Superior temporal gyrus (tissue), 1 donor: ENCODE measurements at regions not wholly inside any gene's neighbourhood (a gene's known extent, or its start where the extent isn't known, plus 50 kb on each side); places are given as distances from the start of the nearest gene placed in this dataset.

Experiments
- DNase-seq: peaks from one replicate; pipeline ENCODE4 v3.0.0-alpha.2; 2016; ENCODE audit errors: extremely low spot score

- no peak for DNase-seq
Observed at GRCh38 chr1:29825274-29825940, 589.1 kb downstream of the PTPRU start.

GRCh38 chr1:29824511-29825273 lies 588.4 kb downstream of the PTPRU start:
- no peak for DNase-seq

- DNase-seq, result no peak
Observed at GRCh38 chr1:29824025-29824424, 587.7 kb downstream of the PTPRU start.

- DNase-seq, result no peak
Observed at GRCh38 chr1:29823561-29823960, 587.2 kb downstream of the PTPRU start.

- no peak for DNase-seq
Observed at GRCh38 chr1:29821605-29822004, 585.3 kb downstream of the PTPRU start.

GRCh38 chr1:29820401-29820800 lies 584.1 kb downstream of the PTPRU start:
- no peak for DNase-seq

- no peak for DNase-seq
Observed at GRCh38 chr1:29812408-29813135, 576.2 kb downstream of the PTPRU start.

GRCh38 chr1:29811727-29812407 lies 575.5 kb downstream of the PTPRU start:
- no peak for DNase-seq

- no peak for DNase-seq
Observed at GRCh38 chr1:29811247-29811646, 574.9 kb downstream of the PTPRU start.

GRCh38 chr1:29810121-29811120 lies 574.1 kb downstream of the PTPRU start:
- no peak for DNase-seq

GRCh38 chr1:29809446-29810120 lies 573.3 kb downstream of the PTPRU start:
- no peak for DNase-seq

GRCh38 chr1:29808141-29808995 lies 572.0 kb downstream of the PTPRU start:
- DNase-seq, result no peak

- no peak for DNase-seq
Observed at GRCh38 chr1:29807689-29808088, 571.4 kb downstream of the PTPRU start.

GRCh38 chr1:29806646-29807319 lies 570.5 kb downstream of the PTPRU start:
- no peak for DNase-seq

- DNase-seq, result no peak
Observed at GRCh38 chr1:29805896-29806160, 569.5 kb downstream of the PTPRU start.

- no peak for DNase-seq
Observed at GRCh38 chr1:29805122-29805895, 569.0 kb downstream of the PTPRU start.

GRCh38 chr1:29804181-29804899 lies 568.0 kb downstream of the PTPRU start:
- DNase-seq, result no peak

GRCh38 chr1:29803486-29803885 lies 567.2 kb downstream of the PTPRU start:
- DNase-seq, result no peak
